HT-29 (cell line): ENCODE measurements at regions not wholly inside any gene's neighbourhood (a gene's known extent, or its start where the extent isn't known, plus 50 kb on each side); places are given as distances from the start of the nearest gene placed in this dataset.
"Not testable (repeated sequence)": the region's sequence is repeated elsewhere in the genome, so short reads cannot be mapped to it uniquely, and the experiment has no call there.

ENCODE experiments used
- DNase-seq: peaks from one replicate; pipeline ENCODE4 v3.0.0-alpha.2; 2015; ENCODE audit warnings: low spot score

DNA sequence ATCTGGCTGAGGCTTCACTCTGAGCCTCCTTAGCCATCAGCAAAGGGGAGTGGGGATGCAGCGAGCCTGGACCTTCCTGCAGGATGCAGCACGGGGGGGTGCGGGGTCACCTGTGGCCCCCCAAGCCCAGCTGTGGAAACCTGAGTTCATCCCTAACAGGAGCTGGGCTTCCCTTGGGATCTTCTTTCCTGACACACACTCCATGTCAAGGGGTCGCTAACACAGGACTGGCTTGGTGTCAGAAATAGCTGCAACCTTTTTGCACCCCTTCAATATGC, 174.7 kb downstream of the RTP5 start:
- no peak for DNase-seq

DNA sequence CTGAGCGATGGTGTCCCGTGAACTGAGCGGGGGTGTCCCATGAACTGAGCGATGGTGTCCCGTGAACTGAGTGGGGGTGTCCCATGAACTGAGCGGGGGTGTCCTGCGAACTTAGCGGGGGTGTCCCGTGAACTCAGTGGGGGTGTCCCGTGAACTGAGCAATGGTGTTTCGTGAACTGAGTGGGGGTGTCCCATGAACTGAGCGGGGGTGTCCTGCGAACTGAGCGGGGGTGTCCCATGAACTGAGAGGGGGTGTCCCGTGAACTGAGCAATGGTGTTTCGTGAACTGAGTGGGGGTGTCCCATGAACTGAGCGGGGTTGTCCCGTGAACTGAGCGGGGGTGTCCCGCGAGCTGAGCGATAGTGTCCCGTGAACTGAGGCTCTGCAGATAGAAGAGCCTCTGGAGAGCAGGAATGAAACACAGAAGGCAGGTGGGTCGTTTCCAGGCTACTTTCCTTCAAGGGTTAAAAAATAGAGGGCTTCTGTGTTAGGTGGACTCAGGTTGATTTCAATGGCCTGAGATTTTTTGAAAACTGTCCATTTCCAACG, 176.1 kb downstream of the RTP5 start:
- DNase-seq: not testable (repeated sequence)

DNA sequence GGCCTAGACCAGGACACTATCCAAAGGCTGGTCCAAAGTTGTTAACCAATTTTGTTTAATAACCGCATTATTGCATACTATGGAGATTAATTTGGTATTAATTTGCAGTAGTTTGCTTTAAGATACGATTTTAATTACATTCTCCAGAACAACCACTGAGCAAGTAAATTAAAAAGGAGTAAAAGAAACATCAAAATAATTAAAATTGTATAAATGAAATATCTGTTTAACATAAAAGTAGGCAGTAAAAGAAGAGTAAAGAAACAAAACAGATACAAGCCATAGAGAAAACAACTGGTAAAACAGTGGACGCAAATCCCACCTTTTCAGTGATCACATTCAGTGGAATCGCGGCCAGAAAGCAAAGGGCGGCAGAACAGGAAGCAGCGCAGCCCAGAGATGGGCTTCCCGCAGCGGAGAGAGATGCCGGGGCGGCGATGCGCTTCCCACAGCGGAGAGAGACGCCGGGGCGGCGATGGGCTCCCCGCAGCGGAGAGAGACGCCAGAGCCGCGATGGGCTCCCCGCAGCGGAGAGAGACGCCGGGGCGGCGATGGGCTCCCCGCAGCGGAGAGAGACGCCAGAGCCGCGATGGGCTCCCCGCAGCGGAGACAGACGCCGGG, 176.8 kb downstream of the RTP5 start:
- no peak for DNase-seq

DNA sequence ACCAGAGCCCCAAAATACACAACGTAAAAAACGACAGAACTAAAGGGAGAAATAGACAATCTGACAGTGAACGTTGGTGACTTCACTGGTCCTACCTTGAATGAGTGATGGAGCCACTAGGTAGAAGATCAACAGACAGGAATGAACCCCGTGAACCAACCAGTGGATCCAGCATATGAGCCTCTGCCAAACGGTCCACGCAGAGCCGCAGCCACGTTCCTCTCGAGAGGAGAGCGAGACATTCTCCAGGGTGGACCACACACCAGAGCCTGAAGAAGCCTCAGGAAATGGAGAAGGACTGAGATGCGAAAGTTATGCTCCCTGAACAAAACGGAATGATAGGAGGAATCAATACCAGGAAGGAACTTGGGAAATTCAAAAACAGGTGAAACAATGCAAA, 178.4 kb downstream of the RTP5 start:
- DNase-seq: no peak

DNA sequence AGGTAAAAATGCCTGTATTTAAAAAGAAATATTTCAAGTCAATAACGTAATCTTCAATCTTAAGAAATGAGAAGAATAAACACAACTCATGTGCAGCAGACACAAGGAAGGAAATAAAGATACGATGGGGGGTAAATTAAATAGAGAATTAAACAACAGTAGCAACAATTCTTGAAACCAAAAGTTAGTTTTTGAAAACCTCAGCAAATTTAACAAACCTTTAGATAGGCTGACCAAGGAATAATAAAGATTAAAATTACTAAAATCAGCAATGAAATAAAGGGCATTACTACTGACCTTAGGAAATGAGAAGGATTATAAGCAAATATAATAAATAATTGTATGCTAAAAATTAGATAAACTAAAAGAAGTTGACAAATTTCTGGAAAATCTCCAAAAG, 178.9 kb downstream of the RTP5 start:
- no peak for DNase-seq

DNA sequence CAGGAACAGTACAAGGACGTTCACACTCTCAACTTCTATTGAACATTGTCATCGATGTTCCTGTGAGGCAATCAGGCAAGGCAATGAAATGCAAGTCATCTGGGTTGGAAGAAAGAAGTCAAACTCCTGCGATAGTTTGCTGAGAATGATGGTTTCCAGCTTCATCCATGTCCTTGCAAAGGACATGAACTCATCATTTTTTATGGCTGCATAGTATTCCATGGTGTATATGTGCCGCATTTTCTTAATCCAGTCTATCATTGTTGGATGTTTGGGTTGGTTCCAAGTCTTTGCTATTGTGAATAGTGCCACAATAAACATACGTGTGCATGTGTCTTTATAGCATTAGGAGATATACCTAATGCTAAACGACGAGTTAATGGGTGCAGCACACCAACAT, 180.0 kb downstream of the RTP5 start:
- DNase-seq: not testable (repeated sequence)

DNA sequence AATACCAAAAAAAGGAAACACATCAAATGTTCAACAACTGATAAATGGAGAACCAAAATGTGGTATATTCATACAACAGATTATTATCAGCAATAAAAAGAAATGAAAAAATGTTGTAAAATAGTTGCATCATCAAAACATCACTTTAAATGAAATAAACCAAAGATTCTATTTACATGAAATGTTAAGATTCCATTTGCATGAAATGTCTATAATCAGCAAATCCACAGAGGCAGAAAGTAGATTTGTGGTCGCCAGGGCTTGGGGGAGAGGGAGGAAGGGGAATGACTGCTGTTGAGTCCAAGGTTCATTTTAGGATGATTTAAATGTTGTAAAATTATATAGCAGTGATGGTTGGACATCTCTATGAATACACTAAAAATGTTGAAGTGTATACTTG, 181.9 kb downstream of the RTP5 start:
- DNase-seq: no peak

DNA sequence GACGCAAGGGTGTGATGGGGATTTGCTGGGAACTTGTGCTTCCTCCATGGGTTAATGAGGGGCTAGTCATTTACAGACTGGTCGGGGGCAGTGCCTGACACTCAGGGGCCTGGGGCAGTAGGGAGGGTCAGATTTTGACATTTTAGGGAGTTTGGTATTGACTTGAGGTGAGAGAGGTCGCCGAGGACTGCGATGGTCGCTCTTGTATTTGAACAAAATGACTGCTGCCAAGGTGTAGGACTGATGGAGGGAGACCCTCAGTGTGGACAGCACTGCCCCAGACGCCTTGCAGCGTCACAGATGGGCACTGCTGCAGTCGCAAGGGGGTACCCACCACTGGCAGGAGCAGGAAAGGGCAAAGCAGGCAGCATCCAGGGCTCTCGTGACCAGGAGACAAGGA, 182.9 kb downstream of the RTP5 start:
- no peak for DNase-seq

DNA sequence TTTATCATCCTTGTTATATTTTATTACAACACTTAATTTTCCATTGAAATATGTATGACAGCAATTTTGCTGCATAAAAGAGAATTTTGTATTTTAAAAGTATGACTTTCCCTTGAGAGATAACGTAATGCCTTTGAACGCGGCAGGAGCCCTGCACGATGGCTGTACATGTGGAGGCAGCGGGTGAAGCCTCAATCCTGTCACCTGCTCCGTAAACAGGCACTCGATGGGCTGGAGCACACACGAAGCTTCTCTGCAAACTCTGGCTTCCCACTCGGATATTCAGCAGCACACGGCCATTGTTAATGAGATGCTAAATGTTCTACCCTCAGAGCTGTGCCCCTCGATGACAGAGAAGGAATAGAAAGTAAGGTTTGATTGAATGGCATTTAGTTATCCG, 184.4 kb downstream of the RTP5 start:
- no peak for DNase-seq

DNA sequence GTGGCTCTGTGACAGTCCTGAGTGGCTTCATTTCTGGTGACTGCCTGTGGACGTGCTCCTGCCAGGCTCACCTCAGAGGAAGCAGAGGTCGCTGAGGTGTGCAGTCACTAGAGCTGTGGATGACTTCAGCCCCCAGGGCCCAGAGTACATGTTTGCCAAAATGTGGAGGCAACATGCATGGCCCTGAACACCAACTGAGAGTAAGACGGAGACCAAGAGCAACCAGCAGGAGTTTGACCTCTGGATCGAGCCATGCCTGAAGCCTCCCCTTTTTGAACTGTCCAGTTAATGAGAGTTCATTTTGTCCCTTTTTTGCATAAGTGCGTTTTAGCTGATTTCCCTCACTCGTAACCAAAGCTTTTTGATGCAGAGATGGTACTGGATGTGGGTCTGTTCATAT, 184.9 kb downstream of the RTP5 start:
- no peak for DNase-seq

DNA sequence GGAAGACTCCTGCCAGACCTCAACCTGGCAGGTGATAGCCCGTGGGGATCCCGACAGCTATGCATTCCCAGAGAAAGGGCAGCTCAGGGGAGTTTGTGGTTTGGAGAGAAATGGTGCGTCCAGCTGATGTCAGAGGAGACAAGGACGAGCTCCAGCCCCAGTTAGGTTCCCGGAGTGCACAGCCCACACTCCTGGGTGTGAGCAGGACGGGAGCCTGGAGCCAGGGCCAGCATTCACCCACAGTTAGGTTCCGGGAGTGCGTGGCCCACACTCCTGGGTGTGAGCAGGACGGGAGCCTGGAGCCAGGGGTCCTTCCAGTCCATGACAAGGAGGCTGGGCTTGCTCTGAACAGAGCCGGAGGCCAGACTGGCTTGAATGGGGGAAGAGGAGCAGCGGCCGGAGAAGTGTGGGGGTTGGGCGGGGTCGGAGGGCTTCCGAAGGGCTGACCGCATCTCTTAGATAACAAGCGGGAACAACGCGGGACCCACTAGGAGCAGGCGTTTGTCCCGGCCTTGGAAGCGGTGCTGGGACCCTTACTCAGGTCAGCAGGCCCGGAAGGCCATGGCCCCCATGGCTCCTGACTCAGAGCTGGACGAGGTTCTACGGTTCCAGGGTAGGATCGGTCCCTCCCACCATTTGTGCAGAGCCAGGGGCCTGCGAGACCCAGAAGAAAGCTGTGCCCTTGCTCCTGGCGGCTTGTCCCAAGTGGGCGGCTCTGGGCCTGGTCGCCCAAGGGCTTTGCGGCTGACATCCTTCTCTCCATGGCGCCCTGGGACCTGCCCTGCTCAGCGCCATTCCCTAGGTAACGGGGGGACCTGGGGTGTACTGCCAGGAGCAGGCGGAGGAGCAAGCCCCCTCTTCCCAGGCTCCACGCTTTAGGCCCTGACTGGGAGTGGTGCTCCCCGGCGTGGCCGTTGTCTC, 185.6 kb downstream of the RTP5 start:
- no peak for DNase-seq

DNA sequence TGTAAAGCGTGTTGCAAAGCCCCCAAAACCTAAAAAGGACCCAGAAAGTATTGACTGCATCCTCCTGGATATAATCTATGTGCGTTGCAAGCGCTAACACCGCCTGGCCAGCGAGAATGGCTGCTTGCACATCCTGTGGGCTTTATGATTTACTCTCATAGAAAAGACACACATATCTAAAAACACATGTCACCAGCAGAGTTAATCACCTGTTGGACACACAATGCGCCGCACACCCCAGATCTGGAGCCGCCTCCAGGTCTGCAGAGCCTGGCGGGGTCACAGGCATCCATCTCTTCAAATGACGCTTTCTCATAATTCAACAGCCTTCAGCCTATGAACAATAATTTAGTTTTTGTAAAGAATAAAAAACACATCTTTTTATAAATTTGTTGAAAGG, 186.5 kb downstream of the RTP5 start:
- no peak for DNase-seq

DNA sequence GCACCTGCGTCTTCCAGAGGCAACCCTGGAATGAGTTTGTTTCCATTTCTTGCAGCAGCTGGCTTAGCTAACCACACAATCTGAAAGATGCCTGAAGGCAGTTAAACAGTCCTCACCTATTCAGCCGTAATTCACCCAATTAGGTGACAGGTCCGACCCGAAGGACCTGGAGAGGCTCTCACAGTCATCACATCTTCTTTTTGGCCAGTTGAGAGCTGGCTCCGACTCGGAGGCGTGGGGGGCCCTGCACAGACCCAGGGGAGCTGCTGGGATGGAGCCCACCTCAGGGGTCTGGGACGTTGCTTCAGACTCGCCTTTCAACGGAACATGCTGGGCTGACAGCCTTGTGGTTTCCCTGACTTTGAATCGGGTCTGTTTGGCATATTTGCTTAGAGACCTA, 187.3 kb downstream of the RTP5 start:
- no peak for DNase-seq

DNA sequence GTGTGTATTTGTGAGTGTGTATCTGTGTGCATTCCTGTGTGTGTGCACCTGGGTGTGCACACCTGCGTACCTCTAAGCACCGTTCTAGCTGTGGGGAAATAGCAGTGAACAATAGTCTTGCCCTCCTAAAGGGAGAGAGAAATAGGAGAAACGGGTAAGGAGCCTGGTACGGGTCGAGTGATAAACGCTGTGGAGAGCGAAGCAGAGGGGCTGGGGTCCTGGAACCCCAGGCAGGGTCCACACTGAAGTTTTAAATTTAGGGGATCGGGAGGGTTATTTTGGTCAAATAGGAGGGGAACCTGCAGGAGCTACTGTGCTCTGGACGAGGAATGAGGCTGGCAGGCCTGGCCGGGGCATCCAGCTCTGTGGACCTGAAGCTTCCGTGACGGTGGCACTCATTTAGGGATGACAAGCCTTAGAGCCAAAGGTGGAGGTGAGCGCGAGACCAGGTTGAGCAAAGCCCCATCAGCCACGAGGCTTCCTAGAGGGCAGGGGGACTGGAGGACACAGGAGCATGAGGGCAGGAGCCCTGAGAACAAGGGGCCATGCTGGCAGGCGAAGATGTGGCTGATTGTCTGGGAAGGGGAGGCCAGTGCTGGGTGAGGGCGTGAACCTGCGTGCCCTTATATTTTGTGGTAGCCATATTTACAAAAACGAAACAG, 188.0 kb downstream of the RTP5 start:
- DNase-seq: no peak

DNA sequence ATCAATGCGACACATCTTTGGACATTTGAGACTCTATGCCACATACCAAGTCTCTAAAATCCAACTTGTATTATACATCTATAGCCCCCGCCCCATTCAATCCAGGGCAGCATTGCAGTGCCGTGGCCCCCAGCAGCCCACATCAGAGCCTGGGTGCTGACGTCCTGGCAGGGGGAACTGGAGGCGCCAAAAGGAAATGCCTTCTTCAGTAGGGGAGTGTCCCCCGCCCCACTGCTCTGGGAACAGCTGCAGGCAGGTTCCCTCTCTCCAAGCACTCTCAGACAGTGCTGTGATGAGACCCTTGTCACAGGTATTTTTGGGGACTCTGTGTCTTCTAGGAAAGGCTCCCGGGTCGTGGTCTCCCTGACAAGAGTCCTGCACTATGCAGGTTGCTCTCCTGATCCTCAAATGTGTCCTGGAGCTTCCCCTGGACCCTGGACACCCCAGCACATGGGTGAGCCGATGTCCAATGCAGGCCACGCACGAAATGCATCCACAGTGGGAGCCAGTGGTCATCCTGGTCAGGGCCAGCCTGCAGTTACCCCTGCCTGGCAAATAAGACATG, 188.7 kb downstream of the RTP5 start:
- no peak for DNase-seq

DNA sequence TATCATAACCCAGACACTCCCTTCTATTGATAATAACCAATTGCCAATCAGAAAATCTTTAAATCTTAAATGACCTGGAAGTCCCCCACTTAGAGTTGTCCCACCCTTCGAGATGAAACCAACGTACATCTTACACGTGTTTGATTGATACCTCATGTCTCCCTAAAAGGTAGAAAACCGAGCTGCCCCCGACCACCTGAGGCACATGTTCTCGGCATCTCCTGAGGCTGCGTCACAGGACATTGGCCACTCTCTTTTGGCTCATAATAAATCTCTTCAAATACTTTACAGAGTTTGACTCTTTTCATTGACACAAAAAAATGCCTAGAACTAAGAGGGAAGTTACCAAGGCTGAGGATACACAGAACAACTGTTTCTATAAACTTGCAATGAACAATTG, 190.0 kb downstream of the RTP5 start:
- no peak for DNase-seq

DNA sequence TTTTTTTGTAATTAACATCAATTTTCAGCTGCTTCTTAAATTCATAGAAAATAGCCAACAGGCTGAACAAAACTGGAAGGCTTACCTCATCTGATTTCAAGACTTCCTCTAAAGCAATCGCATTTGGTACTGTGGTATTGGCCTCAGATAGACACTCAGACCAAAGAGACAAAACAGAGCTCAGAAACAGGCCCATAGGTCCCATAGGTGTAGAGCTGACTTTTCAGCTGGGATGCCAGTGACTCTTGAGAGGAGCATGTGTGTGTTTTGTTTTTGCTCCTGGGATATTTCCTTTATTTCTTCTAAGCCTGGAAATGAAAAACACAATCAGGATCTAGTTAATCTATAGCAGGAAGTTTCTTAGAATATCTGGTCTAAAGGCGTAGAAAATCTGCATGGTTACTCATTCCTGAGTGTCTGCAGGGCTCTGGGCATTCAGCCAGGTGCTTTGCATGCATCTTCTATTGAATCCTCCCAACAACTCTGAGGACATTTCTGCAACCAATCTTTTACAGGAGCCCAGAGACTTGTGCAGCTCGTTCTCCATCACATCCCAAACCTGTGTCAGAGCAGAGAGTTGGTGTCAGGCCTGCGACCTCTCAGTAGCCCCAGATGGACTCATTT, 190.8 kb downstream of the RTP5 start:
- peak; percentile 34 for DNase-seq

DNA sequence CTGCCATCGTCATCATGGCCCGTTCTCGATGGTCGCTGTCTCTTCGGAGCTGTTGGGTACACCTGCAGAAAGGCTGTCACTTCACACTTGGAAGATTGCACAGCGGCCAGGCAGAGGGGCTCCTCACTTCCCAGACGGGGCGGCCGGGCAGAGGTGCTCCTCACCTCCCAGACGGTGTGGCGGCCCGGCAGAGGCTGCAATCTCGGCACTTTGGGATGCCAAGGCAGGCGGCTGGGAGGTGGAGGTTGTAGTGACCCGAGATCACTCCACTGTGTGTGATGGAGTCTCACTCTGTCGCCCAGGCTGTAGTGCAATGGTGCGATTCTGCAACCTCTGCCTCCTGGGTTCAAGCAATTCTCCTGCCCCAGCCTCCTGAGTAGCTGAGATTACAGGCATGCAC, 192.4 kb downstream of the RTP5 start:
- DNase-seq: not testable (repeated sequence)

DNA sequence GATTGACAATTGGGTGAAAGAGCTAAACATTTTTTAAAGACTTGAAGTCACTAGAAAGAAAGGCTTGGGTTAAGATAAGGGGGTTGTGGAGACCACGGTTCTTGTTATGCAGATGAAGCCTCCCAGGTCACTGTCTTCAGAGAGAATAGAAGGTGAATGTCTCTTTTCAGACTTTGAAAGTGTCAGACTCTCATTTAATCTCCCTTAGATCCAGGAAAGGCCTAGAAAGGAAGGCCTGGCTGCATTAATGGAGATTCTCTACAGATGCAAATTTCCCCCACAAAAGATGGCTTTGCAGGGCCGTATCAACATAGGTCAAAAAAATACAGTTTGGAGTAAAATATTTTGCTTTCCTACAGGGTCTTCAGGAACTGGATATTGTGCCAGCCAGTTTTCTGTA, 193.9 kb downstream of the RTP5 start:
- no peak for DNase-seq

DNA sequence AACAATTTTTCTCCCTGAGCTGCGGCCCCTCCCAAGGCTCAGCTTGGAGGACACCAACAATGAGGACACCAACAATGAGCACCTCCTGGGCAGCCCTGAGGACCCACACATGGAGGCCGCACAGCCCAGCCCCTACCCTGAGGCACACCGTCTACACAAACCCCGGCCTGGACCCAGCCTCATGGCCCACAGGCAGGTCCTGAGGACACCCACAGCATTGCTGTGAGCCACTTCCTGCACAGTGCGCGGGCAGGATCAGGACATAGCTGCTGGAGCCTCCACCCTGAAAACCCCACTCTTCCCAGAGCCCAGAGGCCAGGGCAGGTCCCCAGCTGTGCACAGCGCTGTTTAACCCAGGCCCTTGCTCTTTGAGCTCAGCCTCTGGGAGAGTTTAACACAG, 194.3 kb downstream of the RTP5 start:
- DNase-seq: no peak

DNA sequence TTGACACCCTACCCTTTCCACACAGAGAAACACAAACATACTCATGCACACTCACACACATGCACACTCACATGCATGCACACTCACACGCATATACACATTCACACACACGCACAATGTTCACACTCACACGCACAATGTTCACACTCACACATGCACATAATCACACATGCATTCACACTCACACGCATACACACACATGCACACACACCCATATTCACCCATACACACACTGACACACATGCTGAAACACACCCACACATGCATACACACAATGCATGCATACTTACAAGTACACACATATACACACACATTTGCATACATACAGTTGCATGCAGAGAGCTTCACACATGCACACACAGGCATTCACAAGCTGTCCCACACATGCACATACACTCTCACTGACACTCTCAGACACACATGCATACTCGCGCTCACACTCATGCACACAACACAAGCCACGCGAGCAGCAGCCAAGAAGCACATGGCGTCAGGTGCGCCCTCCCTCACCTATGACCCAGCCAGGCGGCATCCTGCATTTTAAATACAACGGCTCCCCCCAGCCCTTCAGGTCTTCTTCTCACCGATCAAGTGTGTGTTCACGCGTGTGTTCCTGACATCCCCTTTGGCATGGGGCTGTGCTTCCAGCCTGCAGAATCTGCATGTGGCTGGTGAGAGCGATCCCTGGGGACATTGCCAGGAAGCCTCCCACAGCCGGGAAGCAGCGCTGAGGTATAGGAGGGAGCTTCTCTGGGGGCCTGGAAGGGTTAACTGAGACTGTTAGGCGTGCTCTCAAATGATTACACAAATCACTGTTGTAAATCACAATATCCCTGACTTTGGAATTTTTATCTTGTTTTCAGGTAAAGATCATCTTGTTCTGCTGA, 195.1 kb downstream of the RTP5 start:
- no peak for DNase-seq
